ENCODE measurements at regions not wholly inside any gene's neighbourhood (a gene's known extent, or its start where the extent isn't known, plus 50 kb on each side); places are given as distances from the start of the nearest gene placed in this dataset.

DNA sequence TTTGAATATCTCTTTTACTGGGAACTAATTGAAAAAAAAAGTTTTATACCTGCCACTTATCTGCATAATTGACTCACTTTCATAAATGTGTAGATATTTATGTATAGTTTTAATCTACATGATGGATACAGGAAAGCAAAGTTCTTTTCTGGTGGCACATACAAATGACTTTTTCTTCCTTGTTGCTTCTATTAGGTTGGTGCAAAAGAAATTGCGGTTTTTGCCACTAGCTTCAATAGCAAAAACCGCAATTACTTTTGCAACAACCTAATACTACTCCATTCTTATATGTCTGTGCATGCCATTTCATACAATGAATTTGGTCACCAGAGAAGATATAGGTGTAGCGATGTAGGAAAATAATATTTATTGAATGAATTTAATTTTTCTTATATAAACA lies 344.5 kb upstream of the PCDH20 start:
- FAIRE-seq: no peak
- TF ChIP-seq POLR2A (IDR thresholded peaks at IDR 0.05; ENCODE audit: low read depth, low read length): no peak
- TF ChIP-seq, protein P1, sequence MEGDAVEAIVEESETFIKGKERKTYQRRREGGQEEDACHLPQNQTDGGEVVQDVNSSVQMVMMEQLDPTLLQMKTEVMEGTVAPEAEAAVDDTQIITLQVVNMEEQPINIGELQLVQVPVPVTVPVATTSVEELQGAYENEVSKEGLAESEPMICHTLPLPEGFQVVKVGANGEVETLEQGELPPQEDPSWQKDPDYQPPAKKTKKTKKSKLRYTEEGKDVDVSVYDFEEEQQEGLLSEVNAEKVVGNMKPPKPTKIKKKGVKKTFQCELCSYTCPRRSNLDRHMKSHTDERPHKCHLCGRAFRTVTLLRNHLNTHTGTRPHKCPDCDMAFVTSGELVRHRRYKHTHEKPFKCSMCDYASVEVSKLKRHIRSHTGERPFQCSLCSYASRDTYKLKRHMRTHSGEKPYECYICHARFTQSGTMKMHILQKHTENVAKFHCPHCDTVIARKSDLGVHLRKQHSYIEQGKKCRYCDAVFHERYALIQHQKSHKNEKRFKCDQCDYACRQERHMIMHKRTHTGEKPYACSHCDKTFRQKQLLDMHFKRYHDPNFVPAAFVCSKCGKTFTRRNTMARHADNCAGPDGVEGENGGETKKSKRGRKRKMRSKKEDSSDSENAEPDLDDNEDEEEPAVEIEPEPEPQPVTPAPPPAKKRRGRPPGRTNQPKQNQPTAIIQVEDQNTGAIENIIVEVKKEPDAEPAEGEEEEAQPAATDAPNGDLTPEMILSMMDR (IDR thresholded peaks at IDR 0.05; ENCODE audit: extremely low read depth in 1 of 2, insufficient read depth in 1 of 2, low read depth in 1 of 2, low read length in 2 of 2): no peak
- TF ChIP-seq POLR2AphosphoS5 (IDR thresholded peaks at IDR 0.05; ENCODE audit: insufficient read depth, low read depth, low read length): no peak
- no peak for TF ChIP-seq GATA2 (IDR thresholded peaks at IDR 0.05; ENCODE audit: insufficient read depth, insufficient read length, low read depth, low read length)
- TF ChIP-seq EZH2 (IDR thresholded peaks at IDR 0.05; ENCODE audit: borderline replicate concordance, low read depth, low read length, severe bottlenecking): no peak
- no peak for TF ChIP-seq FOS (IDR thresholded peaks at IDR 0.05; ENCODE audit: borderline replicate concordance, insufficient read depth, low read length)
- no peak for TF ChIP-seq MYC (IDR thresholded peaks at IDR 0.05; ENCODE audit: low read depth, low read length)
- Histone ChIP-seq H3K79me2 (ENCODE audit: control insufficient read depth, insufficient read depth, low read length) (no peaks in the 10 kb centered on the region), H3K27ac (ENCODE audit: insufficient read depth, low read depth, low read length) (no peak overlapping the region), H3K9ac (replicated peaks; ENCODE audit: extremely low read depth, insufficient read depth, low read length) (no peak overlapping the region), H3K4me3 (replicated peaks in 1 of 3; ENCODE audit: insufficient read depth in 1 of 3, low read depth in 1 of 3, low read length in 3 of 3) (no peak overlapping the region), H3K27me3 (ENCODE audit: control insufficient read depth in 2 of 2, insufficient read depth in 2 of 2, low read length in 2 of 2) (no peaks in the 10 kb centered on the region), H3K36me3 (ENCODE audit: control insufficient read depth in 2 of 2, extremely low read depth in 1 of 2, insufficient read depth in 2 of 2, low read length in 2 of 2) (no peaks in the 10 kb centered on the region), H3K4me2 (ENCODE audit: insufficient read depth, low read length) (no peak overlapping the region), H2AFZ (ENCODE audit: low read depth, low read length) (no peak overlapping the region), H3K9me3 (replicated peaks; ENCODE audit: control insufficient read depth, insufficient read depth, low read length) (no peaks in the 10 kb centered on the region), H3K4me1 (ENCODE audit: control insufficient read depth, extremely low read depth, insufficient read depth, low read length) (no peaks in the 10 kb centered on the region), H4K20me1 (replicated peaks; ENCODE audit: control insufficient read depth, extremely low read depth, insufficient read depth, low read length) (no peaks in the 10 kb centered on the region), H3K9me1 (replicated peaks; ENCODE audit: control insufficient read depth, extremely low read depth, insufficient read depth, low read length) (no peaks in the 10 kb centered on the region)
- ChIA-PET CTCF (no interaction called here), POLR2A (no interaction called here)
- BruUV-seq (replicated peaks): no TSS peak
- no peak for DNase-seq (ENCODE audit: low read depth, low spot score)
- intact Hi-C loops (cut with micrococcal nuclease): no loop called here
- dilution Hi-C loops (cut with MboI; ENCODE audit: extremely low pct_ligation_motif_present, low sequenced_read_pairs): no loop called here

DNA sequence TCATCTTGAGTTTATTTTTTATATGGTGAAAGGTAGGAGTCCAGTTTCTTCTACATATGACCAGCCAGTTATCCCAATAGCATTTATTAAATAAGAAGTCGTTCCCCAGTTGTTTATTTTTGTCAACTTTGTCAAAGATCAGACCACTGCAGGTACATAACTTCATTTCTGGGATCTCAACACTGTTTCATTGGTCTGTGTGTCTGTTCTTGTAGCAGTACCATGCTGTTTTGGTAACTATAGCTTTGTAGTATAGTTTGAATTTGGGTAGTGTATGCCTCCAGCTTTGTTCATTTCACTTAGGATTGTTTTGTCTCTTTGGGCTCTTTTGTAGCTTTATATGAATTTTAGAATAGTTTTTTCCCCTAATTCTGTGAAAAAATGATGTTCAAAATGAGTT lies 340.4 kb upstream of the PCDH20 start:
- Histone ChIP-seq H3K27ac (ENCODE audit: insufficient read depth, low read depth, low read length) (no peak overlapping the region), H3K36me3 (ENCODE audit: control insufficient read depth in 2 of 2, extremely low read depth in 1 of 2, insufficient read depth in 2 of 2, low read length in 2 of 2) (no peaks in the 10 kb centered on the region), H3K4me1 (ENCODE audit: control insufficient read depth, extremely low read depth, insufficient read depth, low read length) (no peaks in the 10 kb centered on the region), H3K79me2 (ENCODE audit: control insufficient read depth, insufficient read depth, low read length) (no peaks in the 10 kb centered on the region), H3K9ac (replicated peaks; ENCODE audit: extremely low read depth, insufficient read depth, low read length) (no peak overlapping the region), H3K27me3 (ENCODE audit: control insufficient read depth in 2 of 2, insufficient read depth in 2 of 2, low read length in 2 of 2) (no peaks in the 10 kb centered on the region), H3K9me1 (replicated peaks; ENCODE audit: control insufficient read depth, extremely low read depth, insufficient read depth, low read length) (no peaks in the 10 kb centered on the region), H3K9me3 (replicated peaks; ENCODE audit: control insufficient read depth, insufficient read depth, low read length) (no peaks in the 10 kb centered on the region), H3K4me2 (ENCODE audit: insufficient read depth, low read length) (no peak overlapping the region), H2AFZ (ENCODE audit: low read depth, low read length) (no peak overlapping the region), H3K4me3 (replicated peaks in 1 of 3; ENCODE audit: insufficient read depth in 1 of 3, low read depth in 1 of 3, low read length in 3 of 3) (no peak overlapping the region), H4K20me1 (replicated peaks; ENCODE audit: control insufficient read depth, extremely low read depth, insufficient read depth, low read length) (no peaks in the 10 kb centered on the region)
- ChIA-PET CTCF (no interaction called here), POLR2A (no interaction called here)
- dilution Hi-C loops (cut with MboI; ENCODE audit: extremely low pct_ligation_motif_present, low sequenced_read_pairs) (no loop called here), intact Hi-C loops (cut with micrococcal nuclease) (no loop called here)
- TF ChIP-seq, protein P2, sequence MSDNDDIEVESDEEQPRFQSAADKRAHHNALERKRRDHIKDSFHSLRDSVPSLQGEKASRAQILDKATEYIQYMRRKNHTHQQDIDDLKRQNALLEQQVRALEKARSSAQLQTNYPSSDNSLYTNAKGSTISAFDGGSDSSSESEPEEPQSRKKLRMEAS (IDR thresholded peaks at IDR 0.05; ENCODE audit: insufficient read depth, insufficient read length): no peak
- no peak for TF ChIP-seq POLR2A (IDR thresholded peaks at IDR 0.05; ENCODE audit: low read depth, low read length)
- no peak for TF ChIP-seq FOS (IDR thresholded peaks at IDR 0.05; ENCODE audit: borderline replicate concordance, insufficient read depth, low read length)
- no peak for TF ChIP-seq MYC (IDR thresholded peaks at IDR 0.05; ENCODE audit: low read depth, low read length)
- TF ChIP-seq, protein P1 (IDR thresholded peaks at IDR 0.05; ENCODE audit: extremely low read depth in 1 of 2, insufficient read depth in 1 of 2, low read depth in 1 of 2, low read length in 2 of 2): no peak
- no TSS peak for BruUV-seq (replicated peaks)
- DNase-seq (ENCODE audit: low read depth, low spot score) (no peak), FAIRE-seq (no peak)

Measured in endothelial cell of umbilical vein (primary cell).